KOPT-K1 (cell line): ENCODE measurements at regions not wholly inside any gene's neighbourhood (a gene's known extent, or its start where the extent isn't known, plus 50 kb on each side); places are given as distances from the start of the nearest gene placed in this dataset.

Source experiments
- H3K27ac ChIP-seq: fragments of 200-600 bp; sonication (generic); 2 replicates; pipeline ENCODE4 v1.5.1; 2016; ENCODE audit warnings: antibody characterized with exemption, mild to moderate bottlenecking, low read depth, low read length; ENCODE audit not compliant: poor library complexity, severe bottlenecking
- H3K36me3 ChIP-seq: fragments of 200-600 bp; sonication (generic); 2 replicates; pipeline ENCODE4 v1.5.1; 2017; ENCODE audit warnings: antibody characterized with exemption, mild to moderate bottlenecking, low read length, moderate library complexity; ENCODE audit not compliant: insufficient read depth
- H3K9me3 ChIP-seq: fragments of 200-600 bp; sonication (generic); 2 replicates; pipeline ENCODE4 v1.5.1; 2017; ENCODE audit warnings: antibody characterized with exemption, low read length, mild to moderate bottlenecking; ENCODE audit not compliant: insufficient read depth, poor library complexity, severe bottlenecking

DNA sequence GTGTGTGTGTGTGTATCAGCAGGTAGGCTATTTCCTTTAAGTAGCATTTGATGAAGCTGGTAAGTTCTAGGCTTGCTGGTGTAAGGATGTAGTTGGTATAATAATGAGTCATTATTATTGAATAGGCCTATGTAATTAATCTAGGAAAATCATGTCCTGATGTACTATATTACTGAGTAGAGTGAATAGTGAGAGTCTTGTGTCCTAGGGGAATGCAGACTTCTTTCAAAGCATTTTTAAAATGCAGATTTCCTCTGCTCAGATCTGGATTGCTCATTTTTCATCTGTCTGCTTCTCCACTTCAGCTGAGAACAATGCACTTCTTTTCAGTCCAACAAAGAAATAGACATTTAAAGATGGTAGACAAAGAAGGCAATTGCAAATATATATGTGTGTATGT is 434.2 kb upstream of the ONECUT1 start:
- Histone ChIP-seq H3K9me3 (no peaks in the 10 kb centered on the region), H3K27ac (no peak overlapping the region), H3K36me3 (no peaks in the 10 kb centered on the region)

DNA sequence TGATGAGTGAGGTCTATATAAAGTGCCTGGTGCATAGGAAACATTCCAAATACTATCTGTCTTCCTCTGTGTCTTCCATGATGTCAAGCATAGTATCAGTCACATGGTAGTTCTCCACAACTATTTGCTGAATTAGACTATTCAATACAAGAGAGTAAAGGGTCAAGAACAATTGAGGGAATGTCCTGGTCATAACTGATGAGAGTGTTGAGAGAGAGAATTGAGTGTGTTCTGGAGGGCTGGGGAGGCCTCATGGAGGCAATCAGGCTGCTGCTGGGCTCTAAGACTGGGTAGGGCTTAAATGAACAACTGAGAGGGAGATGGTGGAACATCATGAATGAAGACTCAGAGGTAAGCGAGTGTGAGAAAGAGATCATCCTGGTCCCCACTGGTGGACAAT is 433.7 kb upstream of the ONECUT1 start:
- Histone ChIP-seq H3K27ac (no peak overlapping the region), H3K9me3 (no peaks in the 10 kb centered on the region), H3K36me3 (no peaks in the 10 kb centered on the region)

DNA sequence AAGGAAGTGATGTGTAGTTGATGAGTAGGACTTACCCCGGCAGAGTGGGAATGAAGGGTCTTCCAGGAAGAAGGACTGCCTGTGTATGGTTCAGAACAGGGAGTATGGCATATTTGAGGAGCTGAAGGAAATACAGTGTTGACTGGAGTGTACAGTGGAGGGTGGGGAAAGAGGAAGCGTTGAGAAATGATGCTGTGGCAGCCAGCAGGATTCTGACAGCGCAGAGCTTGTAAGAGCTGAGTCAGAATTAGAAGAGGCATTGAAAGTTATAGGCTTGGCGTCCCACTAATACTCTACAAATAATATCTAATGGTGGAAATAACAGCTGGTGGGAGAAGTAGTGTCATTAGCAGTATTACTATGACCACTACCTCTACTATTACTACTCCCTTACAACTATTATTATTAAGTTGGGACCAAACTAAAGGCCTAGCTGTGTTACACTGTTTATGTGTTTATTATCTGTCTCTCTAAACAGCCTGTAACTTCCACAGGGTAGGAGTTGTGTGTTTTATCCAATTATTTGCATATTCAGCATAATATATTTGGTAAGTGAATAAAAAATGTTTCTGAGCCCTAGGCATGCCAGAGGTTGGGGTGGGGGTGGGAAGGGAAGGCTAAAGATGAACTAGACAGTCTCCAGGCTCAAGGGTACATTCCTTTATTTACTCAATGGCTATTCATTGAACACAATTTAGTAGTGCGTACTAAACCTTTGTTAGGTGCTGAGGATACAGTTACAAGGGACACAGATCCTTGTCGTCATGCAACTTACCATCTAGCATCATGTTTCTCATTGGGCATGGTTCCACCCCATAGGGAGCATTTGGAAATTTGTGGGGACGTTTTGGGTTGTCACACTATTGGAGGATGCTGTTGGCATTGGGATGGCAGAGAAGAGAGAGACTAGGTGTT is 428.8 kb upstream of the ONECUT1 start:
- no peaks in the 10 kb centered on the region for H3K36me3 ChIP-seq
- no peaks in the 10 kb centered on the region for H3K9me3 ChIP-seq
- H3K27ac ChIP-seq: no peak overlapping the region

DNA sequence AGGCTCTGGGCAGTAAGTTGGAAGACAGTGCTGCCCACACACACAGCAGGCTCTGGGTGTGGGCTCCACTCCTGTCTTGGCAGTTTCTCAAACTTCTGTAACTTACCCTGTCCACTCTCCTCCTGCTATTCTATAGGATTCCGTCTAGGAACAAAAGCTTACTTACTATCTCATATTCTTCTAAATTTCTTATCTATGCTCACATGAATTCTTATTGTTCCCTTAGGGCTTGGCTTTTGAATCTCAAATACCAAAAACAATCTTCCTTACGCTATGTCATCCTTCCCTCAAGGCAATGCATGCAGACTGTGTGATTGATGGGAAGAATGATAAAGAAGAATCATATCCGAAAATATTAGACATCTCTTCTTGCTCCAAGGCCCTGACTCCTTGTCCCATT is 425.9 kb upstream of the ONECUT1 start:
- Histone ChIP-seq H3K27ac (no peak overlapping the region), H3K9me3 (no peaks in the 10 kb centered on the region), H3K36me3 (no peaks in the 10 kb centered on the region)

DNA sequence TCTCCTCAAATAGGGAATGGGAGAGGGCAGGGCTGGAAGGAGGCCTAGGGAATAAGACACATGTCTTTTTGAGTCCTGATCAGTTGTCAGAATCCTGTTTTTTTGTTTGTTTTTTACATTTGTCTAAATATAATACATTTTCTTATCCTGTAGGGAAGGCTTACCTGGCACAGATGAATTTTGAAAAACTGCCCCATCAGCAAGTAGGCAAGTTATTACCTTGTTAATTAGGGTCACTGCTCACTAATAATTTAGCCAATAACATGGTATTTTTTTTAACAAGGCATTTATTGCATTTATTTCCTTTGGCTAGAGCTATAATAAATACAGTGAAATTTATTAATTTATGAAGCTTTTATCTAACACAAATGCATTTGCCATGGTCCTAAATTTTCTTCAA is 423.2 kb upstream of the ONECUT1 start:
- Histone ChIP-seq H3K36me3 (no peaks in the 10 kb centered on the region), H3K9me3 (no peaks in the 10 kb centered on the region), H3K27ac (no peak overlapping the region)

DNA sequence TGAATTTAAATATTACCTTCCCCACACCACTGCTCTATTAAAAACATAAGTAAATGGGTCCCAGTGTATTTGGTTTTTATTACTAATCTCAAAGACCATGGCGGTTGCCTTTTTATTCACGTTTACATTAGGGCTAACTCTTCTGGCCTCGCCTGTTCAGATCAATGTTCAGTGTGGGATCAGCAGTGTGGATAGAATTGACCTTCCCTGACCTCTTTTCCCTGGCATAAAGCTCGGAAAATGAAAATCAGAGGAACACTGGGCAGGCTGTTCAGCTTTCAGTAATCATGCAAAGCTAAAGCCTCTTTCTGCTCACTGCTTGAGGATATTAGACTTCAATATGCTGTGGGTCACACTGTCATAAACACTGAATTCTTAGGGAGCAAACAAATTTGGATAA is 422.6 kb upstream of the ONECUT1 start:
- H3K9me3 ChIP-seq: no peaks in the 10 kb centered on the region
- H3K36me3 ChIP-seq: no peaks in the 10 kb centered on the region
- H3K27ac ChIP-seq: no peak overlapping the region

DNA sequence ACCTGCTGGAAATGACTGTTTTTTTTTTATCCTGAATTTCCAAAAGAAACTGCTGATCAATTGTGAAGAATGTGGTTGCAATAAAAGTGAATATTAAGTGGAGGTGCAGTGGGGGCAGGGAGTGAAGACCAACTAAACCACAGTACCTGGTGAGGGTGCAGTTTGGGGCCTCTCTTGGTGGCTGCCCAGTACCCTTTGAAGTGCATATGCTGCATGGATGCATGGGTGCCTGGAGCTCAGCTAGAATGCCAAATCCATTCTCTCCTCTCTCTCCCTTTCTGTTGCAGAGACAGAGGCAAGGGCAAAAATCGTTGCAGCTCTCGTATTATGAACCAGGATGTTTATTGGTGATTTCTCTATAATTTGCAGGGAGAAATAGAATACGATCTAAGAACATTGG is 420.5 kb upstream of the ONECUT1 start:
- H3K36me3 ChIP-seq: no peaks in the 10 kb centered on the region
- H3K9me3 ChIP-seq: peaks cover 4% of the 10 kb centered on the region
- no peak overlapping the region for H3K27ac ChIP-seq

DNA sequence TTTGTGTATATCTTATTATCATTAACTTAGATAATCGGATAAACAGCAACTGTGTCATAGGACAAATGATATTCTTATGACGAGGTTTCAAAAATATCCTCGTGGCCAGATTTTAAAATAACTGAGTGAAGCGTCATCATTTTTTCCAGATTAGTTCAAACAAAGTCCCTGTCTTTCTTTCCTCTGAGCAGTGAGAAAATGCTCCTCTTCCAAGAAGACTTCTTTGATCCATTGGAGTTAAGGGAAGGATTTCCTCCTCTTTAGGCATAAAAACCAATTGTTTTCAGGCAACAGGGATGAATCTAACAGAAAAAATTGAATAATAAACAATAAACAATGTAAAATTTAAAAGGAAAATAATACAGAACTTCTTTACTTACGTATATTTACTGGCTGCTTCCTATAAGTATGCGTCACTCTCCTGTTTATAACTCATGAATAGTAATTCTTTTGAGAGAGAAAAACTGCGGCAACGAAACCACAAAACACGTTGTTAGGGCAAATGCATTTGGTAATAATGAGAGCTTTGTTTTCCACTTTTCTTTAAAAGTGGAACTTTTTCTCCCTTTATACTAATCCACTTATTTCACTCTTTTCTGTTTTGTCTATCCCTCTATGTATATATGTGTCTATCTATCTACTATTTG is 419.4 kb upstream of the ONECUT1 start:
- Histone ChIP-seq H3K27ac (no peak overlapping the region), H3K9me3 (peaks cover 4% of the 10 kb centered on the region), H3K36me3 (no peaks in the 10 kb centered on the region)

DNA sequence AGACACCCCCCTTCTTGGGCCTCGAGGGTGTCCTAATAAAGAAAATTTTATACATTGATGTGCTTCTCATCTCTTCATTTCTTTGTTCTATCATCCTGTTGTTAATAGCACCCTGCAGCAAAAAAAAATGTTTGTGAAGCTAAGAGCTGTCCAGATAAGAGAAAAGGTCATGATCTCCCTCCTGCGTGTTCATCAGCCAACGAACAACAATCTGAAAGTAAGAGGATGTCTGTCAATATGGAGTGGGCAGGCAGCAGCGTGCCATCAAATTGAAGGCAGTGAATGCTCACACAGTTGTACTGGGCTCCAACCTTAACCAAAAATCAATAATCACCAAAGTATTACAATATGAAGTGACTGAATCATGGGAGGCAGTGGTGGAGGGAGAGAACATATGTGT is 418.6 kb upstream of the ONECUT1 start:
- Histone ChIP-seq H3K9me3 (peaks cover 4% of the 10 kb centered on the region), H3K36me3 (no peaks in the 10 kb centered on the region), H3K27ac (no peak overlapping the region)

DNA sequence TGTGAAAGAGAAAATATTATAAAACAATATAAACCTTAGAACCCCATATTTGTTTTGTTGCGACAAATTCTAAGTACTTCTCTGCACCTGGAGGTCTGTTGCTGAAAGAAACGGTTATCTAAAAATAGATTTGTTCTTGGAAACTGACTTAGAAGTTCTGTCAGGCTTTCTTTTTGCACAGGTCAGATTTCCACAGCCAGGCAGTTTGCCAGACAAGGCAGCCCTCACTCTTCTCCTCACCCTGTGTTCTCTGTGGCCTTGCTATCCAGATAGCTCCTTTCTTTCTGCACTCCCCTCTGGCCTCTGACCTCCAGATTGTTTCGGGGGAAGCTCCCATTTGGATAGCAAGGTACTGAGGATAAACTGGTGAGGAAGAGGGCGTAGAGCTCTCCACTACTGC is 413.3 kb upstream of the ONECUT1 start:
- no peaks in the 10 kb centered on the region for H3K36me3 ChIP-seq

DNA sequence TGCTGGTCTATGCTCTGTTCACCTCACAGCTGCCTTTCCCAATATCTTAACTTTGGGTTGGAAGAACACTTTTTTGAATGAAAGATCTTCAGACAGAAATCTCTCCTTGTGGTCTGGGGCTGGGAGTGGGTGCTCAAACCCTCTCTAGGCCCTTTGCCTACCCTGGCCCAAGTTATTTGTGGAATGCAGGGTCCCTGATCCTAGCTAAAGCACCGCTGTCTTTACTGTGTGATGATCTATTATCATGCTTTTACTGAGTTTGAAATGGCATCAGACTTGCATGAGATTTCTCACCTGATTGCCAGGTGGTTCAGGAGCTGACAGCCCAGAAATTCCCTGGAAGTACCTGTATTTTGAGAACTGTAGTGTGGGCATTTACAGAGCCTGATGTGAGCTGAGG is 412.7 kb upstream of the ONECUT1 start:
- peaks cover 4% of the 10 kb centered on the region for H3K9me3 ChIP-seq
- H3K27ac ChIP-seq: peak overlapping the region; percentile 98
- H3K36me3 ChIP-seq: no peaks in the 10 kb centered on the region

More for the DNA sequence above, 413.3 kb upstream of the ONECUT1 start:
- H3K27ac ChIP-seq: peak overlapping the region; percentile 98
- H3K9me3 ChIP-seq: peaks cover 4% of the 10 kb centered on the region

DNA sequence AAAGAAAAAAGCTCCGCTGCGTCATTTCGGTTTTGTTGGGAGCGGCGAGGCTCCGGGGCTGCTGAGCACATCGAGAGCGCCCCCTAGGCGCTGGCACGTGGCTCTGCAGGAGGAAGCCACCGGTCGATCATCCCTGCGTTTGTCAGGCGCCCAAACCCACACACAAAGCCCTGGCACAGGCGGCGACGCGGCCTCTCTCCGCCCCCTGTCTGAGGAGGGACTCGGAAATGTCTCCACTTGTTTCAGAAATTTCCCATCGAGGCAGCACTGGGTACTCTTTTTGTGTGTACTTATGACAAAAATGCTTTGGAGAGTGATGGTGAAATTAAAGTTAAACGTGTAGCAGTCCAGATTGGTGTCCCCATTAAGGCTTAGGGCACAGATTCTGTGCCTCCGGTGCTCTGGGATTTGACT is 407.3 kb upstream of the ONECUT1 start:
- peak overlapping the region; percentile 26 for H3K27ac ChIP-seq

DNA sequence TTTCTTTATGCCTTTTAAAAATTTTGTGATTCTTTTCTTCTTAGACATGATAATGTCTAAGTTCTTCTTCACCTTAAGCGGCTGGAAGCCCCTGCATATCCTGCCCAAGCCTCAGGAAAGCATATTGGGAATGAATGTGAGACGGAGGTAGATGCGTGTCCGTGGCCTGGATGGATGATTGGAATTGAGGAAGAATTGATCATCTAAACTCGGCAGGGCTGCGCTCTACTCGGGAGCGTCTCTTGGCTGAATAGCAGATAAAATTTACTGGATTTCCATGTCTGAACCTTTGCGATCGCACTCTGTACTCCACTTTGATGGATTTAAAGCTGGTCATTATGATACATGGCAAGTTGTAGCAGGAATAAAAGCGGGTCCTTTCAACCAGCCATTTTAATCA is 406.7 kb upstream of the ONECUT1 start:
- no peaks in the 10 kb centered on the region for H3K9me3 ChIP-seq
- no peaks in the 10 kb centered on the region for H3K36me3 ChIP-seq
- no peak overlapping the region for H3K27ac ChIP-seq

More for the DNA sequence above, 407.3 kb upstream of the ONECUT1 start:
- no peaks in the 10 kb centered on the region for H3K9me3 ChIP-seq
- no peaks in the 10 kb centered on the region for H3K36me3 ChIP-seq

DNA sequence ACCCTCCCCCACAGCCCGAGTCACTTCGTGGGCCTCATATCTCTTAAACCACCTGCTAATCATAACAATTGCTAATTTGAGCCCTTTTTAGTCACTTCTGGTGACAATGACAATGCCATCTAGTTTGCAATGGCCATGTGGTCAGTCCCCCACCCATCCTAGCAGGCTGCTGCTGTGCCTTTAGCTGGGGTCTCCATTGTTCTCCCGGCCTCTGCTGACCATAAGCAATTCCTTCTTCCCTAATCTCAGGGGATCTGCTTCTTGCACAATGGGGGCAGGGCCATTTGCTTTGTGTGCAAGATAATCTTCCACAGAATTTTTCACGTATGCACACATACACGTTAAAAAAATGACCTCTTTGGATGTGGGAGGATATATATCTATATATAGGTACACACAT is 406.1 kb upstream of the ONECUT1 start:
- H3K36me3 ChIP-seq: no peaks in the 10 kb centered on the region
- no peak overlapping the region for H3K27ac ChIP-seq
- no peaks in the 10 kb centered on the region for H3K9me3 ChIP-seq

DNA sequence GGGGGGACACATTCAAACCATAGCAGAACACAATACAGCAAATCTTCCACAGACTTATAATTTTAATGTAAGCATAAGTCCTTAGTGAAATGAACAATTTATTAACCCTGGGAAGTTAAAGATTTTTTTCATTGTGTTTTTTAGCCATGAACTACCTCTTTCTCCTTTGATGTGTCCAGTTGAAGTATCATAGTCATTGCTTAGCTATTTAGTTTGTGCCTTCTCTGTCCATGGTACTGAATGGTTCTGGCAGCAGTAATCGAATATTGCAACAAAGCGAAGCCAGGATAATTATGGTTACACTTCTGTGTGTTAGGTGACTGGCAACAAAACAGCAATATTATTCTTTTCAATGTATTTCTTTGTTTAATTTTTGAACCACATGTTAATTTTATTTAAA is 403.0 kb upstream of the ONECUT1 start:
- H3K27ac ChIP-seq: no peak overlapping the region
- H3K9me3 ChIP-seq: no peaks in the 10 kb centered on the region
- no peaks in the 10 kb centered on the region for H3K36me3 ChIP-seq

DNA sequence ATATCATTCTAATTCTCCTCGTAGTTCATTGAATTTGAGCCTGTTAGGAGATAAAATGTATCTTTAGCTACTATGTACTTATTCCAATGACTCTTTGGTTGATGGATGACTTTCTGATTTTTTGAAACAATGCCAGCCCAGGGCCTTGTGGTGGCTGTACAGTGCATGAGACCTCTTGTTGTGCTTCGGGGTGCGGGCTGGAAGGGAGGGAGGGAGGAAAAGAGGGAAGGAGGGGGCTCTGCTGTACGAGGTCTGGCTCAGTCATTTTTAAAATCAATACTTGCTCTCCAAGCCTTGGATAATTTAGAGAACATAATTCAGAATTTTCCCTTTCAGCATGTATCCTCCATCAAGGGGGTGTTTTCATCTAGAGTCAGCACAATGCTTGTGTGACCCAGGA is 399.7 kb upstream of the ONECUT1 start:
- no peaks in the 10 kb centered on the region for H3K9me3 ChIP-seq
- H3K36me3 ChIP-seq: no peaks in the 10 kb centered on the region
- H3K27ac ChIP-seq: no peak overlapping the region
